HG02588 (cell line): ENCODE measurements at regions not wholly inside any gene's neighbourhood (a gene's known extent, or its start where the extent isn't known, plus 50 kb on each side); places are given as distances from the start of the nearest gene placed in this dataset.

Experiments used
- ATAC-seq: cut with Tn5 transposase; IDR thresholded peaks from one replicate; pipeline ENCODE4 v1.9.1; 2021; ENCODE audit warnings: mild to moderate bottlenecking, moderate library complexity; ENCODE audit not compliant: unreplicated experiment

GRCh38 chr16:80366023-80366422, 174.8 kb upstream of the DYNLRB2 start:
- ATAC-seq, result no peak

GRCh38 chr16:80362816-80363215, 178.0 kb upstream of the DYNLRB2 start:
- no peak for ATAC-seq

GRCh38 chr16:80356365-80356764, 184.4 kb upstream of the DYNLRB2 start:
- ATAC-seq, result no peak

GRCh38 chr16:80355335-80355734, 185.5 kb upstream of the DYNLRB2 start:
- no peak for ATAC-seq

- no peak for ATAC-seq
Measured at GRCh38 chr16:80350061-80350460, 190.7 kb upstream of the DYNLRB2 start.

GRCh38 chr16:80347900-80348299, 192.9 kb upstream of the DYNLRB2 start:
- ATAC-seq, result no peak

- no peak for ATAC-seq
Measured at GRCh38 chr16:80347002-80347401, 193.8 kb upstream of the DYNLRB2 start.

GRCh38 chr16:80346111-80346632, 194.6 kb upstream of the DYNLRB2 start:
- ATAC-seq, result peak; percentile 58

GRCh38 chr16:80345701-80346100, 195.1 kb upstream of the DYNLRB2 start:
- ATAC-seq, result no peak

GRCh38 chr16:80344570-80344969, 196.2 kb upstream of the DYNLRB2 start:
- no peak for ATAC-seq

- no peak for ATAC-seq
Measured at GRCh38 chr16:80341263-80341662, 199.5 kb upstream of the DYNLRB2 start.

GRCh38 chr16:80337786-80338185, 203.0 kb upstream of the DYNLRB2 start:
- no peak for ATAC-seq

- ATAC-seq, result no peak
Measured at GRCh38 chr16:80330803-80331202, 210.0 kb upstream of the DYNLRB2 start.

GRCh38 chr16:80330150-80330549, 210.6 kb upstream of the DYNLRB2 start:
- no peak for ATAC-seq

GRCh38 chr16:80327740-80328139, 213.1 kb upstream of the DYNLRB2 start:
- no peak for ATAC-seq

- no peak for ATAC-seq
Measured at GRCh38 chr16:80324371-80324770, 216.4 kb upstream of the DYNLRB2 start.

- ATAC-seq, result no peak
Measured at GRCh38 chr16:80323808-80324195, 217.0 kb upstream of the DYNLRB2 start.

- ATAC-seq, result no peak
Measured at GRCh38 chr16:80323187-80323807, 217.5 kb upstream of the DYNLRB2 start.

- no peak for ATAC-seq
Measured at GRCh38 chr16:80319181-80319580, 221.6 kb upstream of the DYNLRB2 start.

GRCh38 chr16:80318107-80318506, 222.7 kb upstream of the DYNLRB2 start:
- no peak for ATAC-seq

GRCh38 chr16:80317599-80318037, 223.2 kb upstream of the DYNLRB2 start:
- ATAC-seq, result no peak

- no peak for ATAC-seq
Measured at GRCh38 chr16:80317116-80317515, 223.7 kb upstream of the DYNLRB2 start.

- no peak for ATAC-seq
Measured at GRCh38 chr16:80314042-80314441, 226.8 kb upstream of the DYNLRB2 start.
